PC-3 (cell line): ENCODE measurements at regions not wholly inside any gene's neighbourhood (a gene's known extent, or its start where the extent isn't known, plus 50 kb on each side); places are given as distances from the start of the nearest gene placed in this dataset.

ENCODE experiments used
- CTCF ChIP-seq: fragments of 300-600 bp; sonication (generic); conservative IDR thresholded peaks from 2 replicates; pipeline ENCODE4 v1.5.1; 2017; ENCODE audit warnings: antibody characterized with exemption, low read depth, mild to moderate bottlenecking, low read length
- EZH2 ChIP-seq: fragments of 300-600 bp; sonication (generic); IDR thresholded peaks from one replicate; pipeline ENCODE4 v1.6.1; 2017; ENCODE audit warnings: antibody characterized with exemption, mild to moderate bottlenecking, low read length; ENCODE audit not compliant: unreplicated experiment
- EZH2phosphoT487 ChIP-seq: fragments of 300-600 bp; sonication (generic); IDR thresholded peaks from 2 replicates; pipeline ENCODE4 v1.6.1; 2018; ENCODE audit warnings: mild to moderate bottlenecking, antibody characterized with exemption, low read length, borderline replicate concordance

GRCh38 chr18:78246588-78246987 lies 733.0 kb upstream of the SALL3 start:
- TF ChIP-seq CTCF (no peak), EZH2phosphoT487 (no peak), EZH2 (no peak)
